ENCODE measurements at regions not wholly inside any gene's neighbourhood (a gene's known extent, or its start where the extent isn't known, plus 50 kb on each side); places are given as distances from the start of the nearest gene placed in this dataset.

GRCh38 chr4:14767142-14767541, 235.1 kb upstream of the CPEB2 start:
- Histone ChIP-seq H3K27me3 (ENCODE audit: control insufficient read depth, insufficient read depth, low read length) (no peaks in the 10 kb centered on the region), H3K27ac (ENCODE audit: low read depth, low read length) (no peak overlapping the region), H3K4me3 (ENCODE audit: low read length) (no peak overlapping the region), H3K9ac (ENCODE audit: low read length) (no peak overlapping the region), H3K4me1 (ENCODE audit: control insufficient read depth, insufficient read depth, low read length) (no peaks in the 10 kb centered on the region), H3K36me3 (ENCODE audit: control insufficient read depth, insufficient read depth, low read length) (no peaks in the 10 kb centered on the region)

- no peaks in the 10 kb centered on the region for H3K4me1 ChIP-seq (ENCODE audit: control insufficient read depth, insufficient read depth, low read length)
- H3K36me3 ChIP-seq (ENCODE audit: control insufficient read depth, insufficient read depth, low read length), result no peaks in the 10 kb centered on the region
- H3K27me3 ChIP-seq (ENCODE audit: control insufficient read depth, insufficient read depth, low read length), result no peaks in the 10 kb centered on the region
- H3K9ac ChIP-seq (ENCODE audit: low read length), result no peak overlapping the region
- no peak overlapping the region for H3K27ac ChIP-seq (ENCODE audit: low read depth, low read length)
- H3K4me3 ChIP-seq (ENCODE audit: low read length), result no peak overlapping the region
Measured at GRCh38 chr4:14768449-14768848, 233.8 kb upstream of the CPEB2 start.

DNA sequence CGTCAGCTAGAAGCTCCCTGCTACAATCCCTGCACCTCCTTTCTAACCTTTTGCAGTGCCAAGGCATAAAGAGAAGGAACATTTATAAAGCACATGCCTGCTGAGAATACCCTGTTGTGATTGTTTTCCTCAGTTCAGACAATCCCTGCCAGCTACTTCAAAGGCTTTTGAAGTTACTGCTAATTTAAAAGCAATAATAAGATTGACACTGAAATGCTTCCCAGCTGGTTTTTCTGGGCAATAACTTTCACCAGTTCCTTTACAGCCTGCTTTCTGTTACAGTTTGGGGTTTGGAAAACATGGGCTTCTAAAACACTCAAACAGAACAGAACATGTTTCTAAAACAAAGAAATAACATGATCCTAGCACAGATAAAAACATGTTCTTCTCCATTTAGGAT, 232.3 kb upstream of the CPEB2 start:
- Histone ChIP-seq H3K4me1 (ENCODE audit: control insufficient read depth, insufficient read depth, low read length) (no peaks in the 10 kb centered on the region), H3K4me3 (ENCODE audit: low read length) (no peak overlapping the region), H3K9ac (ENCODE audit: low read length) (no peak overlapping the region), H3K36me3 (ENCODE audit: control insufficient read depth, insufficient read depth, low read length) (no peaks in the 10 kb centered on the region), H3K27me3 (ENCODE audit: control insufficient read depth, insufficient read depth, low read length) (no peaks in the 10 kb centered on the region), H3K27ac (ENCODE audit: low read depth, low read length) (no peak overlapping the region)

GRCh38 chr4:14771094-14771493, 231.2 kb upstream of the CPEB2 start:
- H3K4me1 ChIP-seq (ENCODE audit: control insufficient read depth, insufficient read depth, low read length), result no peaks in the 10 kb centered on the region
- no peaks in the 10 kb centered on the region for H3K36me3 ChIP-seq (ENCODE audit: control insufficient read depth, insufficient read depth, low read length)
- H3K4me3 ChIP-seq (ENCODE audit: low read length), result no peak overlapping the region
- no peak overlapping the region for H3K9ac ChIP-seq (ENCODE audit: low read length)
- H3K27ac ChIP-seq (ENCODE audit: low read depth, low read length), result no peak overlapping the region
- no peaks in the 10 kb centered on the region for H3K27me3 ChIP-seq (ENCODE audit: control insufficient read depth, insufficient read depth, low read length)

- Histone ChIP-seq H3K27ac (ENCODE audit: low read depth, low read length) (no peak overlapping the region), H3K36me3 (ENCODE audit: control insufficient read depth, insufficient read depth, low read length) (no peaks in the 10 kb centered on the region)
Measured at GRCh38 chr4:14771504-14772175, 230.6 kb upstream of the CPEB2 start.

DNA sequence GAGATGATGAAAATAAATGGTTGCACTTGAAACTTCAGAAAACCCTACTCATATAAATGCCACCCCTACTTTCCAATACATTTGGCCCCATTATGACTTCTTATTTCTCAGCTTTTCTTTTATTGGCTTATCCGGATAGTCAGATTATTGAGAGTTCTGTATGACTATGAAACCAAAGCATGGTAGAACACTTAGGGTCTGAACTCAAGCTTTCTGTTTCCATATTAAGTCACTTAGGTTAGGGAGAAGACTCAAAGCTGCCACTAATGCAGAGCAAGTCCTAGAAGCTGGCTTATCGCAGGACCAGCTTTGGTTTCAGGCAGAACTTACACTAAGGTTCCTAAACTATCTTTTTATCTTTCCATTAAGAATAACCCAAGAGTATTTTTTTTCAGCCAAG, 229.9 kb upstream of the CPEB2 start:
- H3K36me3 ChIP-seq (ENCODE audit: control insufficient read depth, insufficient read depth, low read length), result no peaks in the 10 kb centered on the region
- no peak overlapping the region for H3K9ac ChIP-seq (ENCODE audit: low read length)
- no peak overlapping the region for H3K27ac ChIP-seq (ENCODE audit: low read depth, low read length)
- H3K4me3 ChIP-seq (ENCODE audit: low read length), result no peak overlapping the region
- no peaks in the 10 kb centered on the region for H3K27me3 ChIP-seq (ENCODE audit: control insufficient read depth, insufficient read depth, low read length)
- no peaks in the 10 kb centered on the region for H3K4me1 ChIP-seq (ENCODE audit: control insufficient read depth, insufficient read depth, low read length)

More at GRCh38 chr4:14771504-14772175, 230.6 kb upstream of the CPEB2 start:
- no peaks in the 10 kb centered on the region for H3K4me1 ChIP-seq (ENCODE audit: control insufficient read depth, insufficient read depth, low read length)
- H3K27me3 ChIP-seq (ENCODE audit: control insufficient read depth, insufficient read depth, low read length), result no peaks in the 10 kb centered on the region
- no peak overlapping the region for H3K4me3 ChIP-seq (ENCODE audit: low read length)
- H3K9ac ChIP-seq (ENCODE audit: low read length), result no peak overlapping the region

GRCh38 chr4:14783011-14783877, 219.0 kb upstream of the CPEB2 start:
- Histone ChIP-seq H3K4me3 (ENCODE audit: low read length) (no peak overlapping the region), H3K4me1 (ENCODE audit: control insufficient read depth, insufficient read depth, low read length) (no peaks in the 10 kb centered on the region), H3K27ac (ENCODE audit: low read depth, low read length) (no peak overlapping the region), H3K9ac (ENCODE audit: low read length) (no peak overlapping the region), H3K36me3 (ENCODE audit: control insufficient read depth, insufficient read depth, low read length) (no peaks in the 10 kb centered on the region), H3K27me3 (ENCODE audit: control insufficient read depth, insufficient read depth, low read length) (no peaks in the 10 kb centered on the region)

- H3K4me3 ChIP-seq (ENCODE audit: low read length), result no peak overlapping the region
- no peaks in the 10 kb centered on the region for H3K27me3 ChIP-seq (ENCODE audit: control insufficient read depth, insufficient read depth, low read length)
- no peaks in the 10 kb centered on the region for H3K4me1 ChIP-seq (ENCODE audit: control insufficient read depth, insufficient read depth, low read length)
- H3K27ac ChIP-seq (ENCODE audit: low read depth, low read length), result no peak overlapping the region
- no peak overlapping the region for H3K9ac ChIP-seq (ENCODE audit: low read length)
- no peaks in the 10 kb centered on the region for H3K36me3 ChIP-seq (ENCODE audit: control insufficient read depth, insufficient read depth, low read length)
Measured at GRCh38 chr4:14787221-14787620, 215.1 kb upstream of the CPEB2 start.

GRCh38 chr4:14787894-14788293, 214.4 kb upstream of the CPEB2 start:
- H3K4me1 ChIP-seq (ENCODE audit: control insufficient read depth, insufficient read depth, low read length), result no peaks in the 10 kb centered on the region

DNA sequence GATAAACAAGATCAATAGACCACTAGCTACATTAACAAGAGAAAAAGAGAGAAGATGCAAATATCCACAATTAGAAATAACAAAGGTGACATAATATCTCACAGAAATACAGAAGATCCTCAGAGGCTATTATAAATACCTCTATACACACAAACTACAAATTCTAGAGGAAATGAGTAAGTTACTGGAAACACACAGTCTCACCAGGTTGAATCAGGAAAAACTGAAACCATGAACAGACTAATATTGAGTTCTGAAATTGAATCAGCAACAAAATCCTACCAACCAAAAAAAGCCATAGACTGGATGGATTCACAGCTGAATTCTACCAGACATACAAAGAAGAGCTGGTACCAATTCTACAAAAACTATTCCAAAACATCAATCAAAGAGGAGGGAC, 211.8 kb upstream of the CPEB2 start:
- Histone ChIP-seq H3K27me3 (ENCODE audit: control insufficient read depth, insufficient read depth, low read length) (no peaks in the 10 kb centered on the region), H3K27ac (ENCODE audit: low read depth, low read length) (no peak overlapping the region)

More at GRCh38 chr4:14787894-14788293, 214.4 kb upstream of the CPEB2 start:
- Histone ChIP-seq H3K27me3 (ENCODE audit: control insufficient read depth, insufficient read depth, low read length) (no peaks in the 10 kb centered on the region), H3K9ac (ENCODE audit: low read length) (no peak overlapping the region), H3K4me3 (ENCODE audit: low read length) (no peak overlapping the region), H3K36me3 (ENCODE audit: control insufficient read depth, insufficient read depth, low read length) (no peaks in the 10 kb centered on the region), H3K27ac (ENCODE audit: low read depth, low read length) (no peak overlapping the region)

DNA sequence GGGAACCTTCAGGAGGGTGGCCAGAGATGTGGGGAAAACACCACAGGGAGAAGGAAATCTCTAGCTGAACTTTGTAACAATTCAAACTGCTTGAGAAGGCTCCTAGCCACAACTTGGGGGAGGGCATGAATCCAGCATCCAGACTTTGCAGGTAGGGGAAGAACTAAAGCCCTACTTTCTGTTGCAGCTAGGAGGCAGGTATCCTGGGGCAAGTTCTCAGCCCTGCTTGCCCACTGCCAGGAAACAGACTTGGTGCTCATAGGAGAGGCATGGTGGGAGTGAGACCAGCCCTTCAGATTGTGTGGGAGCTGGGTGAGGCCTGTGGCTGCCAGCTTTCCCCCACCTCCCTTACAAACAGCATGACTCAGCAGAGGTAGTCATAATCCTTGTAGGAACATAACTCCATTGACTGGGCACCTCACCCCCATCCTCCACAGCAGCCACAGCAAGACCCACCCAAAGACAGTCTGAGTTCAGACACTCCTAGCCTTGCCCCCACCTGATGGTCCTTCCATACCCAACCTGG, 209.5 kb upstream of the CPEB2 start:
- no peaks in the 10 kb centered on the region for H3K27me3 ChIP-seq (ENCODE audit: control insufficient read depth, insufficient read depth, low read length)
- H3K4me3 ChIP-seq (ENCODE audit: low read length), result no peak overlapping the region
- H3K4me1 ChIP-seq (ENCODE audit: control insufficient read depth, insufficient read depth, low read length), result no peaks in the 10 kb centered on the region
- H3K9ac ChIP-seq (ENCODE audit: low read length), result no peak overlapping the region
- no peaks in the 10 kb centered on the region for H3K36me3 ChIP-seq (ENCODE audit: control insufficient read depth, insufficient read depth, low read length)
- no peak overlapping the region for H3K27ac ChIP-seq (ENCODE audit: low read depth, low read length)

More for the DNA sequence above, 211.8 kb upstream of the CPEB2 start:
- H3K36me3 ChIP-seq (ENCODE audit: control insufficient read depth, insufficient read depth, low read length), result no peaks in the 10 kb centered on the region
- H3K4me3 ChIP-seq (ENCODE audit: low read length), result no peak overlapping the region
- H3K4me1 ChIP-seq (ENCODE audit: control insufficient read depth, insufficient read depth, low read length), result no peaks in the 10 kb centered on the region
- no peak overlapping the region for H3K9ac ChIP-seq (ENCODE audit: low read length)

GRCh38 chr4:14800977-14801376, 201.3 kb upstream of the CPEB2 start:
- H3K27ac ChIP-seq (ENCODE audit: low read depth, low read length), result no peak overlapping the region
- no peaks in the 10 kb centered on the region for H3K36me3 ChIP-seq (ENCODE audit: control insufficient read depth, insufficient read depth, low read length)
- no peak overlapping the region for H3K9ac ChIP-seq (ENCODE audit: low read length)
- H3K4me3 ChIP-seq (ENCODE audit: low read length), result no peak overlapping the region
- no peaks in the 10 kb centered on the region for H3K27me3 ChIP-seq (ENCODE audit: control insufficient read depth, insufficient read depth, low read length)
- no peaks in the 10 kb centered on the region for H3K4me1 ChIP-seq (ENCODE audit: control insufficient read depth, insufficient read depth, low read length)

Measured in rectal smooth muscle tissue (tissue), 1 donor.